HL-60 (cell line): ENCODE measurements at regions not wholly inside any gene's neighbourhood (a gene's known extent, or its start where the extent isn't known, plus 50 kb on each side); places are given as distances from the start of the nearest gene placed in this dataset.
"Not testable (repeated sequence)": the region's sequence is repeated elsewhere in the genome, so short reads cannot be mapped to it uniquely, and the experiment has no call there.

Source experiments
- DNase-seq, 2 experiments: peaks; one replicate each; pipeline ENCODE4 v3.0.0-alpha.2; 2010 to 2020; ENCODE audit warnings: low read depth in 1 of 2, low spot score in 1 of 2
- H3K27ac ChIP-seq: fragments of 250-450 bp; sonication (Bioruptor Pico); replicated peaks from 2 replicates; pipeline ENCODE4 v1.5.1; 2020; ENCODE audit warnings: mild to moderate bottlenecking, moderate library complexity
- H3K27me3 ChIP-seq: fragments of 250-450 bp; sonication (Bioruptor Pico); 2 replicates; pipeline ENCODE4 v1.5.1; 2021; ENCODE audit warnings: mild to moderate bottlenecking, moderate library complexity; ENCODE audit not compliant: insufficient read depth, poor library complexity, severe bottlenecking
- H3K4me3 ChIP-seq: replicated peaks from 2 replicates; pipeline ENCODE4 v1.5.1; 2011; ENCODE audit warnings: mild to moderate bottlenecking, control low read depth, low read length; ENCODE audit not compliant: insufficient read depth
- CTCF ChIP-seq: IDR thresholded peaks from one replicate; pipeline ENCODE4 v1.5.1; 2011; ENCODE audit warnings: low read length, control low read depth, inconsistent platforms; ENCODE audit not compliant: insufficient read depth
- GABPA ChIP-seq: IDR thresholded peaks from 2 replicates; pipeline ENCODE4 v1.6.1; 2012; ENCODE audit warnings: low read depth
- POLR2AphosphoS5 ChIP-seq: IDR thresholded peaks from 2 replicates; pipeline ENCODE4 v1.6.1; 2012; ENCODE audit warnings: low read depth
- REST ChIP-seq: IDR thresholded peaks from 2 replicates; pipeline ENCODE4 v1.6.1; 2012; ENCODE audit warnings: low read depth; ENCODE audit not compliant: insufficient replicate concordance
- SPI1 ChIP-seq: IDR thresholded peaks from 2 replicates; pipeline ENCODE4 v1.6.1; 2012; ENCODE audit warnings: low read depth, mild to moderate bottlenecking, borderline replicate concordance

- no peak overlapping the region for H3K27ac ChIP-seq
- no peaks in the 10 kb centered on the region for H3K27me3 ChIP-seq
- H3K4me3 ChIP-seq, result no peak overlapping the region
- TF ChIP-seq REST (no peak), CTCF (no peak), GABPA (no peak)
- no peak for DNase-seq
These were observed 62.2 kb upstream of the IRX2 start for GRCh38 chr5:2813678-2814077.

GRCh38 chr5:2810644-2811043 is 59.2 kb upstream of the IRX2 start:
- DNase-seq, result no peak
- H3K27me3 ChIP-seq, result no peaks in the 10 kb centered on the region
- TF ChIP-seq CTCF, result no peak
- TF ChIP-seq POLR2AphosphoS5, result no peak
- TF ChIP-seq GABPA, result no peak
- TF ChIP-seq SPI1, result no peak
- no peak for TF ChIP-seq REST
- no peak overlapping the region for H3K27ac ChIP-seq
- H3K4me3 ChIP-seq, result no peak overlapping the region

GRCh38 chr5:2807244-2807643 is 55.8 kb upstream of the IRX2 start:
- H3K4me3 ChIP-seq, DNase-seq, H3K27ac ChIP-seq, H3K27me3 ChIP-seq: not testable (repeated sequence)

- TF ChIP-seq GABPA, result no peak
- H3K27ac ChIP-seq, result no peak overlapping the region
- H3K27me3 ChIP-seq, result no peaks in the 10 kb centered on the region
- no peak overlapping the region for H3K4me3 ChIP-seq
- no peak for DNase-seq
These were observed 54.7 kb upstream of the IRX2 start for GRCh38 chr5:2806176-2806575.

- H3K27ac ChIP-seq, result no peak overlapping the region
- H3K4me3 ChIP-seq, result no peak overlapping the region
- DNase-seq, result no peak
- no peak for TF ChIP-seq REST
- TF ChIP-seq GABPA, result no peak
- TF ChIP-seq POLR2AphosphoS5, result no peak
- no peak for TF ChIP-seq CTCF
- TF ChIP-seq SPI1, result no peak
- H3K27me3 ChIP-seq, result no peaks in the 10 kb centered on the region
These were observed 53.6 kb upstream of the IRX2 start for GRCh38 chr5:2805080-2805479.
